ENCODE measurements at regions not wholly inside any gene's neighbourhood (a gene's known extent, or its start where the extent isn't known, plus 50 kb on each side); places are given as distances from the start of the nearest gene placed in this dataset.
"Not testable (repeated sequence)": the region's sequence is repeated elsewhere in the genome, so short reads cannot be mapped to it uniquely, and the experiment has no call there.

DNA sequence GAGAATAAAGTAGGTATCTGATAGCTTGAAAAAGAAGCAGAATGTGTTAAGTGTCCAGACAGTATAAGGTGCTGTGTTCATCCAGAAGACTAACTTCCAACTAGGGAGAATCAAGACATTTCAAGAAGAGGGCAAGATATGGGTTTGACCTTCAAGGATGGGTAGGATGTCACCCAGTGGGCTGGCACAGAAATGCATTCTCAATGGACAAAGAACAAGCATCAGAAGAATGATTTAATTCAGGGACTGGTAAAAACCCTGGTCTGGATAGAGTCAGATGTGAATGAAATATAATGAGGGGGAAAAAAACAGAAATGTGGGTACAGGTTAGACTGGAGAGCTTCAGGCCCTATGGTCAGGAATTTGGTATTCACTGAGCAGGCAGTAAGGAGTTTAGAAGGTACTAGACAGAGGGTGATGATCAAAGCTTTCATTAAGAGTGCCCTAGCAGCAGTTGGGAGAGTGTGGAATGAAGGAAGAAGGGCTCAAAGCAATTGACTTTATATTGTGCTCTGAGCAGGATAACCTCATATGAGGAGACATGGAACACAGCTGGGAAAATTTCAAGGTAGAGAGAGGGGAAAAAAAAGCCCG, 180.7 kb upstream of the ANK3 start:
- DNase-seq (ENCODE audit: low spot score), result no peak

DNA sequence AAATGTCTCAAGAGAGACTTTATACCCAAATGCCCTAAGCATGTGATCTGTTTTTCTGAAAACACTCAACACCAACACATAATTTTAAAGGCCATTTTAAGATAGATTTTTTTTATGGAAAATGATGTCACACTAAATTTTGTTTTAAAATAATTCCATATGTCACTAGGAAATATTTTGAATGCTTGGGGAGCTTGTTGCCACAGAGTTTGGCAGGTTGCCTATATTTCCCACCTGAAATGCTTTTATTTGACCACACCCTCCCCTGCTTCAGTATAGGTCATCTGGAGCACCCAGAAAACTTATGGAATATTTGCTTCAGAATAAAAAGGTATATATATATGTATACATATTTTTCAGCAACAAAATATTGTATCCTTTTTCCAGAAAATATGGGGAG, 180.0 kb upstream of the ANK3 start:
- DNase-seq (ENCODE audit: low spot score), result no peak

DNA sequence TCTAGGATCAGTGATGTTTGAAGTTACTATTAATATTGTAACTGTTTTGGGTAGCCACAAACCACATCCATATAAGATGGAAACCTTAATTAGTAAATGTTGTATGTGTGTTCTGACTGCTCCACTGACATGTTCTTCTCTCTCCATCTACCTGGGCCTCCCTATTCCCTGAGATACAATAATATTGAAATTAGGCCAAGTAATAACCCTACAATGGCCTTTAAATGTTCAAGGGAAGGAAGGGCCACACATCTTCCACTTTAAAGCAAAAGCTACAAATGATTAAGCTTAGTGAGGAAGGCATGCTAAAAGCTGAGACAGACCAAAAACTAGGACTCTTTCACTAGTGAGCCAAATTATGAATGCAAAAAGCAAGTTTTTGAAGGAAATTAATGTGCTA, 176.4 kb upstream of the ANK3 start:
- DNase-seq (ENCODE audit: low spot score), result no peak

GRCh38 chr10:60565492-60565891, 175.8 kb upstream of the ANK3 start:
- no peak for DNase-seq (ENCODE audit: low spot score)

- DNase-seq (ENCODE audit: low spot score), result no peak
These were observed 174.8 kb upstream of the ANK3 start for GRCh38 chr10:60564475-60564874.

GRCh38 chr10:60560451-60560850, 170.8 kb upstream of the ANK3 start:
- DNase-seq (ENCODE audit: low spot score), result no peak

GRCh38 chr10:60555700-60556099, 166.0 kb upstream of the ANK3 start:
- DNase-seq (ENCODE audit: low spot score), result peak; percentile 35

DNA sequence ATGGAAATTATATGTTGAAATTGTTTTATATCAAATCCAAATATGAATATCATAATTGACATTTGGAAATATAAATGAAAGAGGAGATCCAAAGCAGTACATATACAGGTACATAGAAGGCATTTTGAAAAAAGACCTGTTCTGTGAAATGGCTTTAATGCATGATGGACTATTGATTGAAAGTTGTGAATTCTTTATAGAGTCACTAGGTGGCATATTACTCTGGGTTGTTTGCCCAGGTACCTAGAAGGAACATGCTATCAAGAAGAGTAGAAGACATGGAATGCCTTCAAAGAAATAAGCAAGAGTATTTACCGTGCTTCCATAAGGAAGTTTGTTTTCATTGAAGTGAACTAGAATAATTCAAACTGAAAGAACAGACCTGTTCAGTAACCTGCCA, 160.0 kb upstream of the ANK3 start:
- peak; percentile 56 for DNase-seq (ENCODE audit: low spot score)

DNA sequence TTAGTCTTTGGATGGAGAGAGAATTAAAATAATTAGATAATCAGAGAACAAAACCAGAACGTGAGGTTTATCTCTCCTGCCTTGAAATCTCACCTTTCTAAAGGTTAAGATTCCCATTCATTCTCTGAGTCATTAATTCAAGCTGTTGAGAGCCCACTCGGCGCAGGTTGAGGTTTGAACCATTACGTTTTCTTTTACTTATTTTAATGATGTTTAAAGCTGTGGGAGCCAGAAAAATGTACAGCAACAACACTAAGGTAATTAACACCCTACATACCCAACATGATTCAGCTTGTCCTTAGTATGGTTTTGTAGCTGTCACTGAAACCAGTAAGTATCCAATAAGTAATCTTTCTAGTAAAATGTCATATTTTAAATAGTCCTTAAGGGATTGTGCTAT, 153.0 kb upstream of the ANK3 start:
- no peak for DNase-seq (ENCODE audit: low spot score)

GRCh38 chr10:60541451-60541850, 151.8 kb upstream of the ANK3 start:
- no peak for DNase-seq (ENCODE audit: low spot score)

DNA sequence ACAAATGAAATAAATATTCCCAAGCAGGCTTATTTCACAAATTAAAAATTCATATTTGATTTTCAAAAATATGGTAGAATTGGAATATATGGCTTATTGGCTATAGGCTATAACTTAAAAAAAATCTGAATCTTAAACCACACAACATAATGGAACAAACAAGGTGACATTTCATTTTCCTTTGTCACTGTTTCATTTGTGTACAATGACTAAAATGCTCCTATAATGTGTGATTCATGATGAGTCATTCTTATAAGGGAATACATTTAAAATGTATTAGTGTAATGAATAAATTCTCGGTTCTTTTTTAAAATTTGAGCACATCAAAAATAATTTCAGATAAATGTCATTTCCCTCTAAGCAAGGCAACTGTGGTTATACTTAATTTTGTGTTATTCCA, 148.0 kb upstream of the ANK3 start:
- peak; percentile 45 for DNase-seq (ENCODE audit: low spot score)

- DNase-seq (ENCODE audit: low spot score), result peak; percentile 86
These were observed 146.9 kb upstream of the ANK3 start for GRCh38 chr10:60536529-60537114.

- DNase-seq (ENCODE audit: low spot score), result no peak
These were observed 145.8 kb upstream of the ANK3 start for GRCh38 chr10:60535427-60535826.

DNA sequence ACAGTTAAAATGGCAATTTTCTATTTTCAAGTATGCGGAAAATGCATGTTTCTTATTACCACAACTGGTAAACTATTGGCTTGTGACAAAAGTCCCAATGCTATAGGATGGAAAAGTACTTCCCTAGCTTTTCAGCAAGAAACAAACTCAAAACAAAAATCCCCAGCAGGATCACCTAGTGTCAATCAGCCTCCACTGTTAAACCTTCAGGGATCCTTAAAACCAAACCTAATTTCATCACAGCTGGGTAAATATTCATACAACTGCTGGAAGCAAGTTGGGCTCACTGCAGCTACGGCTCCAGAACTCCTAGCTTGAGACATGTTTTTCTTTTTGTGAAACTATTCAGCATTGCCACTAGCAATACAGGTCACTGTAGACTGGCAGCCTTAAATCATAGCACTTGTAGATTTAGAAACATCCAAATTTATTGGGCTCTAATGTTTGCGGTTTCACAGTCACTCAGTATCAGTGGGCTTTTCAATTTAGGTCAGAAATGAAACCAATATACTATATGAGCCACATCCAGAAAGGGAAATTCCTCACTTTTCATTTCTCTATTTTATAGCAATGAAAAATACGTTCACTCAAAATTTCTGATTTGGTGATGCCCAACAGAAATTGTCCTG, 145.2 kb upstream of the ANK3 start:
- no peak for DNase-seq (ENCODE audit: low spot score)

GRCh38 chr10:60532696-60533468, 143.2 kb upstream of the ANK3 start:
- DNase-seq (ENCODE audit: low spot score), result no peak

DNA sequence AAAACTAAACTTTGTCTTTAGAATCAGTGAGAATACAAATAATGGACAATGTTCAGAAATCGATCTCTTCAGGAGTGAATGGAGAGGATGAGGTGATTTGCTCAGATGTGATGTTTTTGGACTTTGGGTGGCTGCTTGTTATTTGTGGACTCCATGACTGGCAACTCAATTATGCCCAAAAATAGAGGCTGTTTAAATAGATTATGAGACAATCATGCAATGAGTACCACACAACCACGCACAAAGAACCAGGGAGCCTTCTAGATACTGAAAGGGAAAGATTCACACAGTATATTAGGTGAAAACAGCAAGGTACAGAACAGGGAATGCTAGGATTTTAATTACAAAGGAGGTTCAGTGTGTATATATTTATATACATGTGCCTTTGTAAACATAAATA, 141.3 kb upstream of the ANK3 start:
- no peak for DNase-seq (ENCODE audit: low spot score)

DNA sequence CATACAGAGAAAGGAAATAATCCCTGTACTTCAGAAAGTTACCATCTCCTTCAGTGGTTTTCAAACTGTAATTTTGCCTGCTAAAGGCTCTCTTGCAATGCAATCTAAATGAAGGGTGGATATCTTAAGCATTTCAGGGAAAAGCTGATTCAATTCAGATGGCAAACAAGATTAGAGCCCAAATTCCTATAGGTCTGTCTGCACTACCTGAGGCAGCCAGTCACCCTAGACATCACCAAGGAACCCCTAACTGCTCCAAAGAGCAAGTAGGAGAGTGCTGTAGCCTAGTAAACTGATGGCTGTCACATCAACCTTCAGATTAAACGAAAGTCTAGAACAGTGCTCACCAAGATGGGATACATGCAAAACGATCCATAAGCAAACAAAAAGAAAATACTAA, 138.0 kb upstream of the ANK3 start:
- DNase-seq (ENCODE audit: low spot score), result no peak

DNA sequence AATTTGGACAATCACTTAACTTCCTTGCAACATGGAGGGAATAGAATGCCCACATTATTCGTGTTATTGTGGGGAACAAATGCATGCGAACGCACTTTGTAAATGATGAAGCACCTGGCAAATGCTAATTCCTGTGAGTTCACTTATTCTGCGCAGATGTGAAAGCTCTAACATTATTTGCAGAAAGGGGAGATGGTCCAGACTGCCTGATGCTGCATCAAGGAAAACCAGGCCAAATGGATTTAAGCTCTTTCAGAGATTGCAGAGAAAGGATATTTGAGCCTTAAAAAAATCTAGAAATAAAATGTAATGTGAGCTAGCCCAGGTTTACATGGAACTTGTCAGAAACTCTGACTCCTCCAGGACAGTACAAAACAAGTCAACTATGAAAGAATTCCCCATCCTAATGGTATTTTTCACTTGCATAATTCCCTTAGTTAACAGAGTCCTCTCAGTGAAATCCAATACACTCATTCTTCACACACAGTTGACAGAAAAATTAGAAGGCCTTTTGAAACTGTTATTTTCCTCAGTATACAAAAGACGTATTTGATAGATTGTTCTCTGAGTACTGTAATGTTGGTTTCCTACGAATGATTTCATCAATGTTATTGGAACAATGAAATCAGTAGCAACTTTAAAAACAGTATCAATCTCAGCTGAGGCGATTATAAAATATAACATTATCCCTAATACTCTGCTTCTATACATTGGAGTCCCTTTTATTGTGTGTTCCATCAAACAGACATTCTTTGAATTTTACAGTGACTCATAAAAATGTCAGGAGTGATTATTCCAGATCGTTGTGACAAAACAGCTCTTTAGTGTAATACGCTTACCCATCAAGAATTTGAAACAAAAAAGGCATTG, 136.3 kb upstream of the ANK3 start:
- DNase-seq (ENCODE audit: low spot score), result peak; percentile 27

GRCh38 chr10:60524541-60524940, 134.9 kb upstream of the ANK3 start:
- no peak for DNase-seq (ENCODE audit: low spot score)

DNA sequence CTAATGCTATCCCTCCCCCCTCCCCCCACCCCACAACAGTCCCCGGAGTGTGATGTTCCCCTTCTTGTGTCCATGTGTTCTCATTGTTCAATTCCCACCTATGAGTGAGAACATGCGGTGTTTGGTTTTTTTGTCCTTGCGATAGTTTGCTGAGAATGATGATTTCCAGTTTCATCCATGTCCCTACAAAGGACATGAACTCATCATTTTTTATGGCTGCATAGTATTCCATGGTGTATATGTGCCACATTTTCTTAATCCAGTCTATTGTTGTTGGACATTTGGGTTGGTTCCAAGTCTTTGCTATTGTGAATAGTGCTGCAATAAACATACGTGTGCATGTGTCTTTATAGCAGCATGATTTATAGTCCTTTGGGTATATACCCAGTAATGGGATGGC, 133.7 kb upstream of the ANK3 start:
- DNase-seq (ENCODE audit: low spot score), result not testable (repeated sequence)

- DNase-seq (ENCODE audit: low spot score), result no peak
These were observed 132.9 kb upstream of the ANK3 start for GRCh38 chr10:60522617-60523016.

- DNase-seq (ENCODE audit: low spot score), result peak; percentile 86
These were observed 132.3 kb upstream of the ANK3 start for GRCh38 chr10:60521974-60522405.

Measured in A172 (cell line).